ENCODE measurements at regions not wholly inside any gene's neighbourhood (a gene's known extent, or its start where the extent isn't known, plus 50 kb on each side); places are given as distances from the start of the nearest gene placed in this dataset.

DNA sequence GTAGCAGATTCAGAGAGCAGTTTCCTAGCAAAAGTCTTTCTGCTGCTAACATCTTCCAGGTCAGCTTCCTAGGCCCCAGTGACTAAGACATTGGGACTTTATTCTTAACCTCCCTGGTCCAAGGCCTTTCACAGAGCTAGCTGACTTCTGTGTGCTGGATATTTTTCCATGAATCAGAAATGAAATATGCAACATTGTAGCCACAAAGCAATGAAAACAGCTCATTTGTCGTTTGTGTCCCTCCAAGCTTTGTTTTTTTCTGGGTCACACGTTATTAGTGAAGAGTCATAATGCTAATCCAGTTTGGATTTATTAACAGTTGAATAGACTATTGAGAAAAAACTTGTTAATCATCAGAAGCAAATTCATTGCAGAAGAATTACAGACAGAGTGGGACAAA lies 82.4 kb downstream of the ARF6 start:
- TF ChIP-seq POLR2A (IDR thresholded peaks at IDR 0.05): no peak
- TF ChIP-seq, protein P1, sequence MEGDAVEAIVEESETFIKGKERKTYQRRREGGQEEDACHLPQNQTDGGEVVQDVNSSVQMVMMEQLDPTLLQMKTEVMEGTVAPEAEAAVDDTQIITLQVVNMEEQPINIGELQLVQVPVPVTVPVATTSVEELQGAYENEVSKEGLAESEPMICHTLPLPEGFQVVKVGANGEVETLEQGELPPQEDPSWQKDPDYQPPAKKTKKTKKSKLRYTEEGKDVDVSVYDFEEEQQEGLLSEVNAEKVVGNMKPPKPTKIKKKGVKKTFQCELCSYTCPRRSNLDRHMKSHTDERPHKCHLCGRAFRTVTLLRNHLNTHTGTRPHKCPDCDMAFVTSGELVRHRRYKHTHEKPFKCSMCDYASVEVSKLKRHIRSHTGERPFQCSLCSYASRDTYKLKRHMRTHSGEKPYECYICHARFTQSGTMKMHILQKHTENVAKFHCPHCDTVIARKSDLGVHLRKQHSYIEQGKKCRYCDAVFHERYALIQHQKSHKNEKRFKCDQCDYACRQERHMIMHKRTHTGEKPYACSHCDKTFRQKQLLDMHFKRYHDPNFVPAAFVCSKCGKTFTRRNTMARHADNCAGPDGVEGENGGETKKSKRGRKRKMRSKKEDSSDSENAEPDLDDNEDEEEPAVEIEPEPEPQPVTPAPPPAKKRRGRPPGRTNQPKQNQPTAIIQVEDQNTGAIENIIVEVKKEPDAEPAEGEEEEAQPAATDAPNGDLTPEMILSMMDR (IDR thresholded peaks at IDR 0.05): no peak

All from body of pancreas (tissue), 4 donors.